SK-N-SH (cell line): ENCODE measurements at regions not wholly inside any gene's neighbourhood (a gene's known extent, or its start where the extent isn't known, plus 50 kb on each side); places are given as distances from the start of the nearest gene placed in this dataset.

Experiments used
- CTCF ChIA-PET: fragments of 300-600, 350-600 bp; formaldehyde crosslinking; extraction: SDS; loops from one replicate; lab custom pipeline; 2021; lab: Yijun Ruan, JAX
- POLR2A ChIA-PET: fragments of 350-600 bp; sonication (Branson Sonifier 250); formaldehyde crosslinking; extraction: SDS; loops from one replicate; lab custom pipeline; 2020; ENCODE audit warnings: antibody characterized with exemption, inconsistent platforms; lab: Yijun Ruan, JAX
- DNase-seq: peaks from one replicate; pipeline ENCODE4 v3.0.0; 2012
- H2AFZ ChIP-seq: fragments of 200-600 bp; sonication (generic); 2 replicates; pipeline ENCODE4 v1.8.1; 2016; ENCODE audit warnings: antibody characterized with exemption, mild to moderate bottlenecking, low read depth
- H3F3A ChIP-seq: fragments of 200-600 bp; sonication (generic); replicated peaks from 2 replicates; pipeline ENCODE3; 2016; ENCODE audit warnings: antibody characterized with exemption, mild to moderate bottlenecking; ENCODE audit not compliant: insufficient read depth
- H3K27ac ChIP-seq, 2 experiments: fragments of 200-500 bp in 1 of 2; fragments of 200-600 bp in 1 of 2; sonication (Bioruptor generic) in 1 of 2; sonication (generic), shearing (Covaris generic) in 1 of 2; 2 replicates each; pipeline versions ENCODE4 v1.5.1 to v1.6.1; 2014 to 2016; ENCODE audit warnings: low read depth in 2 of 2, inconsistent platforms in 1 of 2, low read length in 1 of 2, mild to moderate bottlenecking in 1 of 2, mixed read lengths in 1 of 2
- H3K27me3 ChIP-seq: fragments of 200-600 bp; sonication (generic), shearing (Covaris generic); 2 replicates; pipeline ENCODE4 v1.6.1; 2016; ENCODE audit warnings: mixed run types; ENCODE audit not compliant: insufficient read depth
- H3K36me3 ChIP-seq, 2 experiments: fragments of 200-500 bp in 1 of 2; fragments of 200-600 bp in 1 of 2; sonication (Bioruptor generic) in 1 of 2; sonication (generic) in 1 of 2; replicated peaks in 1 of 2; 2 replicates each; pipeline versions ENCODE3 to v1.5.1; 2014 to 2016; ENCODE audit warnings: low read length in 1 of 2, mild to moderate bottlenecking in 1 of 2; ENCODE audit not compliant: insufficient read depth in 2 of 2, control insufficient read depth in 1 of 2
- H3K4me1 ChIP-seq, 2 experiments: fragments of 200-500 bp in 1 of 2; fragments of 200-600 bp in 1 of 2; sonication (Bioruptor generic) in 1 of 2; sonication (generic), shearing (Covaris generic) in 1 of 2; 2 replicates each; pipeline versions ENCODE4 v1.5.1 to v1.6.1; 2014 to 2016; ENCODE audit warnings: low read depth in 1 of 2, low read length in 1 of 2, mixed run types in 1 of 2; ENCODE audit not compliant: insufficient read depth in 2 of 2, control insufficient read depth in 1 of 2
- H3K4me2 ChIP-seq: fragments of 200-600 bp; sonication (generic), shearing (Covaris generic); 2 replicates; pipeline ENCODE4 v1.6.1; 2017; ENCODE audit warnings: mixed run types
- H3K4me3 ChIP-seq, 2 experiments: fragments of 200-500 bp in 1 of 2; fragments of 200-600 bp in 1 of 2; sonication (Bioruptor generic) in 1 of 2; sonication (generic), shearing (Covaris generic) in 1 of 2; 2 replicates each; pipeline versions ENCODE4 v1.5.1 to v1.8.1; 2014 to 2016; ENCODE audit warnings: low read depth in 2 of 2, inconsistent platforms in 1 of 2, low read length in 1 of 2, mild to moderate bottlenecking in 1 of 2, mixed read lengths in 1 of 2, moderate library complexity in 1 of 2
- H3K79me2 ChIP-seq: fragments of 200-600 bp; sonication (generic); 2 replicates; pipeline ENCODE4 v1.8.1; 2017; ENCODE audit warnings: mild to moderate bottlenecking; ENCODE audit not compliant: insufficient read depth
- H3K9ac ChIP-seq: fragments of 200-600 bp; sonication (generic); 2 replicates; pipeline ENCODE4 v1.6.1; 2017; ENCODE audit warnings: mixed run types
- H3K9me2 ChIP-seq: fragments of 200-600 bp; sonication (generic); 2 replicates; pipeline ENCODE4 v1.6.1; 2017; ENCODE audit warnings: mixed run types
- H3K9me3 ChIP-seq: fragments of 200-600 bp; sonication (generic); 2 replicates; pipeline ENCODE4 v1.6.1; 2017; ENCODE audit warnings: mixed run types, mild to moderate bottlenecking, moderate library complexity
- H4K20me1 ChIP-seq: fragments of 200-600 bp; sonication (generic); 2 replicates; pipeline ENCODE4 v1.6.1; 2017; ENCODE audit warnings: mild to moderate bottlenecking, mixed run types; ENCODE audit not compliant: insufficient read depth
- CHD2 ChIP-seq: fragments of 150-350 bp; IDR thresholded peaks from 2 replicates; pipeline ENCODE4 v1.6.1; 2018; ENCODE audit warnings: low read length; ENCODE audit not compliant: partially characterized antibody
- EP300 ChIP-seq, 2 experiments: IDR thresholded peaks; 2 replicates each; pipeline versions ENCODE4 v1.4.0 to v1.6.1; 2012; ENCODE audit warnings: borderline replicate concordance in 1 of 2, low read depth in 1 of 2, low read length in 1 of 2
- EZH2phosphoT487 ChIP-seq: fragments of 200-600 bp; sonication (generic); IDR thresholded peaks from 2 replicates; pipeline ENCODE4 v1.6.1; 2017; ENCODE audit warnings: low read depth, mixed run types, mild to moderate bottlenecking, antibody characterized with exemption, moderate library complexity, borderline replicate concordance
- FOSL2 ChIP-seq: IDR thresholded peaks from 2 replicates; pipeline ENCODE4 v1.4.0; 2012; ENCODE audit warnings: low read depth, mild to moderate bottlenecking, moderate library complexity, borderline replicate concordance
- FOXM1 ChIP-seq: IDR thresholded peaks from 2 replicates; pipeline ENCODE4 v1.4.0; 2012; ENCODE audit warnings: low read depth, mild to moderate bottlenecking
- GABPA ChIP-seq: IDR thresholded peaks from 2 replicates; pipeline ENCODE4 v1.4.0; 2012; ENCODE audit warnings: low read depth, mild to moderate bottlenecking
- GATA2 ChIP-seq: sonication (generic); formaldehyde crosslinking; IDR thresholded peaks from 2 replicates; pipeline ENCODE4 v1.5.0; 2020; ENCODE audit warnings: mild to moderate bottlenecking, missing genetic modification reagents
- JUND ChIP-seq: IDR thresholded peaks from 2 replicates; pipeline ENCODE4 v1.4.0; 2012
- MEF2A ChIP-seq: IDR thresholded peaks from 2 replicates; pipeline ENCODE4 v1.4.0; 2012; ENCODE audit warnings: low read depth, borderline replicate concordance
- MXI1 ChIP-seq: IDR thresholded peaks from 2 replicates; pipeline ENCODE4 v1.6.1; 2012; ENCODE audit warnings: mild to moderate bottlenecking, low read depth, low read length, improper control_type of control experiment
- NRF1 ChIP-seq: IDR thresholded peaks from 2 replicates; pipeline ENCODE4 v1.6.1; 2012; ENCODE audit warnings: low read depth, mild to moderate bottlenecking, low read length
- PBX3 ChIP-seq: IDR thresholded peaks from 2 replicates; pipeline ENCODE4; 2012
- POLR2AphosphoS5 ChIP-seq: IDR thresholded peaks from 2 replicates; pipeline ENCODE4 v1.6.1; 2012; ENCODE audit warnings: low read depth, low read length
- RAD21 ChIP-seq: IDR thresholded peaks from 2 replicates; pipeline ENCODE4 v1.6.1; 2012; ENCODE audit warnings: mild to moderate bottlenecking, low read length
- RFX5 ChIP-seq: IDR thresholded peaks from 2 replicates; pipeline ENCODE4 v1.6.1; 2012; ENCODE audit warnings: mild to moderate bottlenecking, improper control_type of control experiment, low read length
- RXRA ChIP-seq: IDR thresholded peaks from 2 replicates; pipeline ENCODE4 v1.4.0; 2012; ENCODE audit warnings: low read depth, mild to moderate bottlenecking, borderline replicate concordance
- SMC3 ChIP-seq: IDR thresholded peaks from 2 replicates; pipeline ENCODE4 v1.6.1; 2012; ENCODE audit warnings: low read depth, low read length, improper control_type of control experiment
- USF1 ChIP-seq: IDR thresholded peaks from 2 replicates; pipeline ENCODE4 v1.4.0; 2012; ENCODE audit warnings: low read depth, borderline replicate concordance
- WGBS: methylation state at CpG from one replicate; pipeline ENCODE4 v1.1.6; 2017; ENCODE audit warnings: low lambda C conversion rate; 5-methylcytosine and 5-hydroxymethylcytosine counted together
- TF ChIP-seq, protein P1 (sequence below): IDR thresholded peaks from 2 replicates; pipeline ENCODE4 v1.4.0; 2012; ENCODE audit warnings: low read depth
- TF ChIP-seq, protein P2 (sequence below): fragments of 150-350 bp; IDR thresholded peaks from 2 replicates; pipeline ENCODE4 v1.6.1; 2016; ENCODE audit warnings: mild to moderate bottlenecking, low read depth, low read length
- TF ChIP-seq, protein P3 (sequence below): fragments of 200-600 bp; sonication (generic); IDR thresholded peaks from 2 replicates; pipeline ENCODE4 v1.6.1; 2017; ENCODE audit warnings: antibody characterized with exemption, mild to moderate bottlenecking, moderate library complexity

DNA sequence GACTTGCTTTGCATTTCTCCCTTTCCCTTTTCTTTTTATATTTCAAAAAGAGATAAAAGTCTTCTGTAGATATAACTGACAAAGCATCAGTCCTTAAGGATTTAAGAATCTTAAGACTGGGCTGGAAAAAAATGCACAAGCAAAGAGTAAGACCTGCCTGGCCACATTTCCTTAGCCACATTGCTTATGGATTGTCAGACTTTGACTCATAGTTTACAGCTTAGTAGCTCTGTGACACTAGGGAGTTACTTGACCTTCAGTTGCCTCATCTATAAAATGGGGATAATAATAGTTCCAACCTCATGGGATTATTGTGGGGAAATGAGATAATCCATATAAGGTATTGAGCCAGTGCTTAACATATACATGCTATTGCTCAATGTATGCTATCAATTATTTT lies 66.4 kb upstream of the STK38L start:
- H3K79me2 ChIP-seq = no peaks in the 10 kb centered on the region
- H3K27me3 ChIP-seq = no peaks in the 10 kb centered on the region
- no peak for TF ChIP-seq JUND
- TF ChIP-seq RFX5 = no peak
- TF ChIP-seq SMC3 = no peak
- TF ChIP-seq GABPA = no peak
- no peak for TF ChIP-seq PBX3
- no peak for TF ChIP-seq RAD21
- TF ChIP-seq FOXM1 = no peak
- no peak for TF ChIP-seq EP300 (IDR thresholded peaks at IDR 0.05; ENCODE audit: borderline replicate concordance in 1 of 2, low read depth in 1 of 2, low read length in 1 of 2)
- H3K9ac ChIP-seq = no peak overlapping the region
- no peak overlapping the region for H2AFZ ChIP-seq
- peak overlapping the region in 1 of 2 experiments; percentile 50; a peak in 2 of 4 replicates for H3K27ac ChIP-seq
- ChIA-PET POLR2A (interaction anchor here (0.5 kb wide), 1 partner anchor 28 kb away, joined by 3 read pairs; no protein-coding TSS in a partner anchor), CTCF (interaction anchor here (1.2 kb wide), 1 partner anchor 129 kb away, joined by 3 read pairs; no protein-coding TSS in a partner anchor)
- H3K4me3 ChIP-seq = no peak overlapping the region
- H3K36me3 ChIP-seq = no peaks in the 10 kb centered on the region
- DNase-seq = no peak
- H3K4me1 ChIP-seq = peaks cover 0 to 38% of the 10 kb centered on the region in 2 experiments; a peak in 3 of 4 replicates
- no peaks in the 10 kb centered on the region for H3K9me3 ChIP-seq
- H4K20me1 ChIP-seq = no peaks in the 10 kb centered on the region
- H3F3A ChIP-seq = peaks cover 40% of the 10 kb centered on the region
- no peak overlapping the region for H3K4me2 ChIP-seq
- H3K9me2 ChIP-seq = no peaks in the 10 kb centered on the region

- Histone ChIP-seq H3K4me3 (no peak overlapping the region), H3K9me3 (no peaks in the 10 kb centered on the region), H3K27ac (peak overlapping the region in 1 of 2 experiments; percentile 50; a peak in 1 of 4 replicates), H3K9ac (no peak overlapping the region), H3K9me2 (no peaks in the 10 kb centered on the region), H3K79me2 (no peaks in the 10 kb centered on the region), H3K27me3 (no peaks in the 10 kb centered on the region), H4K20me1 (no peaks in the 10 kb centered on the region), H3K4me2 (no peak overlapping the region), H3K36me3 (no peaks in the 10 kb centered on the region), H3F3A (peaks cover 40% of the 10 kb centered on the region), H2AFZ (no peak overlapping the region), H3K4me1 (peaks cover 0 to 38% of the 10 kb centered on the region in 2 experiments; a peak in 3 of 4 replicates)
- ChIA-PET POLR2A (interaction anchor here (0.5 kb wide), 1 partner anchor 27 kb away, joined by 3 read pairs; no protein-coding TSS in a partner anchor), CTCF (no interaction called here)
- 79% methylated on average over 1 of the region's 1 CpG for WGBS
- no peak for DNase-seq
- no peak for TF ChIP-seq JUND
- TF ChIP-seq USF1 = no peak
- TF ChIP-seq, protein P1, sequence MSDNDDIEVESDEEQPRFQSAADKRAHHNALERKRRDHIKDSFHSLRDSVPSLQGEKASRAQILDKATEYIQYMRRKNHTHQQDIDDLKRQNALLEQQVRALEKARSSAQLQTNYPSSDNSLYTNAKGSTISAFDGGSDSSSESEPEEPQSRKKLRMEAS = no peak
- TF ChIP-seq, protein P2, sequence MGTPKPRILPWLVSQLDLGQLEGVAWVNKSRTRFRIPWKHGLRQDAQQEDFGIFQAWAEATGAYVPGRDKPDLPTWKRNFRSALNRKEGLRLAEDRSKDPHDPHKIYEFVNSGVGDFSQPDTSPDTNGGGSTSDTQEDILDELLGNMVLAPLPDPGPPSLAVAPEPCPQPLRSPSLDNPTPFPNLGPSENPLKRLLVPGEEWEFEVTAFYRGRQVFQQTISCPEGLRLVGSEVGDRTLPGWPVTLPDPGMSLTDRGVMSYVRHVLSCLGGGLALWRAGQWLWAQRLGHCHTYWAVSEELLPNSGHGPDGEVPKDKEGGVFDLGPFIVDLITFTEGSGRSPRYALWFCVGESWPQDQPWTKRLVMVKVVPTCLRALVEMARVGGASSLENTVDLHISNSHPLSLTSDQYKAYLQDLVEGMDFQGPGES = no peak
- TF ChIP-seq RAD21 = no peak
- TF ChIP-seq EP300 (IDR thresholded peaks at IDR 0.05; ENCODE audit: borderline replicate concordance in 1 of 2, low read depth in 1 of 2, low read length in 1 of 2) = no peak
- TF ChIP-seq, protein P3, sequence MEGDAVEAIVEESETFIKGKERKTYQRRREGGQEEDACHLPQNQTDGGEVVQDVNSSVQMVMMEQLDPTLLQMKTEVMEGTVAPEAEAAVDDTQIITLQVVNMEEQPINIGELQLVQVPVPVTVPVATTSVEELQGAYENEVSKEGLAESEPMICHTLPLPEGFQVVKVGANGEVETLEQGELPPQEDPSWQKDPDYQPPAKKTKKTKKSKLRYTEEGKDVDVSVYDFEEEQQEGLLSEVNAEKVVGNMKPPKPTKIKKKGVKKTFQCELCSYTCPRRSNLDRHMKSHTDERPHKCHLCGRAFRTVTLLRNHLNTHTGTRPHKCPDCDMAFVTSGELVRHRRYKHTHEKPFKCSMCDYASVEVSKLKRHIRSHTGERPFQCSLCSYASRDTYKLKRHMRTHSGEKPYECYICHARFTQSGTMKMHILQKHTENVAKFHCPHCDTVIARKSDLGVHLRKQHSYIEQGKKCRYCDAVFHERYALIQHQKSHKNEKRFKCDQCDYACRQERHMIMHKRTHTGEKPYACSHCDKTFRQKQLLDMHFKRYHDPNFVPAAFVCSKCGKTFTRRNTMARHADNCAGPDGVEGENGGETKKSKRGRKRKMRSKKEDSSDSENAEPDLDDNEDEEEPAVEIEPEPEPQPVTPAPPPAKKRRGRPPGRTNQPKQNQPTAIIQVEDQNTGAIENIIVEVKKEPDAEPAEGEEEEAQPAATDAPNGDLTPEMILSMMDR = no peak
- no peak for TF ChIP-seq CHD2
- no peak for TF ChIP-seq GATA2 (CRISPR knock-in tag)
- TF ChIP-seq NRF1 = no peak
- no peak for TF ChIP-seq MEF2A
- no peak for TF ChIP-seq PBX3
- TF ChIP-seq FOSL2 = no peak
- TF ChIP-seq SMC3 = no peak
- TF ChIP-seq EZH2phosphoT487 = no peak
- no peak for TF ChIP-seq POLR2AphosphoS5
- TF ChIP-seq RXRA = no peak
- no peak for TF ChIP-seq MXI1
These were observed 65.8 kb upstream of the STK38L start for GRCh38 chr12:27178255-27178654.
